NCI-H2227 (cell line): ENCODE measurements at regions not wholly inside any gene's neighbourhood (a gene's known extent, or its start where the extent isn't known, plus 50 kb on each side); places are given as distances from the start of the nearest gene placed in this dataset.
A peak's percentile ranks its signal among the peaks of the same experiment; 100 is the strongest.

Source experiments
- DNase-seq: peaks from one replicate; lab custom pipeline; 2025; ENCODE audit not compliant: unreplicated experiment; lab: John Stamatoyannopoulos, UW

- no peak for DNase-seq
Observed at GRCh38 chr13:68359105-68359504, 1129.0 kb upstream of the PCDH9 start.

- no peak for DNase-seq
Observed at GRCh38 chr13:68358294-68358705, 1128.2 kb upstream of the PCDH9 start.

GRCh38 chr13:68350554-68350953, 1120.4 kb upstream of the PCDH9 start:
- no peak for DNase-seq

- no peak for DNase-seq
Observed at GRCh38 chr13:68347220-68347619, 1117.1 kb upstream of the PCDH9 start.

GRCh38 chr13:68345963-68346531, 1115.9 kb upstream of the PCDH9 start:
- no peak for DNase-seq

GRCh38 chr13:68323124-68323523, 1093.0 kb upstream of the PCDH9 start:
- DNase-seq: no peak

- no peak for DNase-seq
Observed at GRCh38 chr13:68319384-68319783, 1089.2 kb upstream of the PCDH9 start.

- peak; percentile 8 for DNase-seq
Observed at GRCh38 chr13:68304286-68304893, 1074.3 kb upstream of the PCDH9 start.

GRCh38 chr13:68293631-68294030, 1063.5 kb upstream of the PCDH9 start:
- DNase-seq: no peak

- no peak for DNase-seq
Observed at GRCh38 chr13:68292601-68293000, 1062.5 kb upstream of the PCDH9 start.

- DNase-seq: no peak
Observed at GRCh38 chr13:68291595-68291994, 1061.5 kb upstream of the PCDH9 start.

GRCh38 chr13:68275758-68276157, 1045.6 kb upstream of the PCDH9 start:
- DNase-seq: no peak

GRCh38 chr13:68272652-68273051, 1042.5 kb upstream of the PCDH9 start:
- DNase-seq: no peak

- DNase-seq: no peak
Observed at GRCh38 chr13:68264692-68265091, 1034.6 kb upstream of the PCDH9 start.

GRCh38 chr13:68261105-68261504, 1031.0 kb upstream of the PCDH9 start:
- no peak for DNase-seq

GRCh38 chr13:68257111-68257842, 1027.1 kb upstream of the PCDH9 start:
- DNase-seq: no peak

- no peak for DNase-seq
Observed at GRCh38 chr13:68254151-68254550, 1024.0 kb upstream of the PCDH9 start.

- no peak for DNase-seq
Observed at GRCh38 chr13:68234274-68234673, 1004.1 kb upstream of the PCDH9 start.

- no peak for DNase-seq
Observed at GRCh38 chr13:68232351-68233130, 1002.4 kb upstream of the PCDH9 start.

- DNase-seq: no peak
Observed at GRCh38 chr13:68214691-68215415, 984.7 kb upstream of the PCDH9 start.

- DNase-seq: no peak
Observed at GRCh38 chr13:68199271-68199670, 969.1 kb upstream of the PCDH9 start.
